HG03064 (cell line): ENCODE measurements at regions not wholly inside any gene's neighbourhood (a gene's known extent, or its start where the extent isn't known, plus 50 kb on each side); places are given as distances from the start of the nearest gene placed in this dataset.

Experiments used
- ATAC-seq: cut with Tn5 transposase; IDR thresholded peaks from one replicate; pipeline ENCODE4 v1.9.1; 2021; ENCODE audit warnings: low read depth; ENCODE audit not compliant: unreplicated experiment

- no peak for ATAC-seq
Measured at GRCh38 chrX:78496483-78496882, 162.6 kb downstream of the RTL3 start.

DNA sequence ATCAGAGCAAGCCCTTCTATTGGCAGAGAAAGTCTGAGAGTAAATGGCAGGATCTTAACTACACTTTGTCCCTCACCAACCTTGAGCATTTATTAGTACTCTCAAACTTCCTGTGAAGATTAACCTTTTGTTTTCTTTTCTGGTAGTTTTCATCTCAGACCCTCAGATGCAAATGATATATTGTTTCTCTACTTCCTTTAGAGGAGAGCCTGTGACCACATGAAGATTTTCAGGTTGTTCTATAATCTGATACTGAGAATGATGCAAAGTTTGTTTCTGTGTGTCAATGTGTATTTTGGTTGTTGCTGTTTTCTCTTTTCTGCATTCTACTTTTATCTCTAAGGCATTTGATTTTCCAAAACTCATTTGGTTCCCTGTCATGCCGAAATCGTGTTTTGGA, 165.8 kb upstream of the CYSLTR1 start:
- ATAC-seq: peak; percentile 73

DNA sequence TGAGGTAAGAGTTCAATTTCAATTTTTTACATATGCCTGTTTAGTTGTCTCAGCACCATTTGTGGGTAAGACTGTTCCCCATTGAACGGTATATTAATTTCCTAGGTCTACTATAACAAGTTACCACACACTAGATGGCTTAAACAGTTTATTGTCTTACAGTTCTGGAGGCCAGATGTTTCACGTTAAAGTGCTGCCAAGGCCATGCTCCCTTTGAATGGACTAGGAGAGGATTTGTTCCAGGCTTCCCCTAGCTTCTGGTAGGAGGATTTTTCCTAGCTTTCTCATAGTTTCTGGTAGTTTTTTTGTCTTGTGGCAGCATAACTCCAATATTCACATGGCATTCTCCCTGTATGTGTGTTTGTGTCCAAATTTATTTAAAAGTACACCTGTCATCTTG, 149.3 kb upstream of the CYSLTR1 start:
- ATAC-seq: no peak

GRCh38 chrX:78456909-78457308, 129.5 kb upstream of the CYSLTR1 start:
- ATAC-seq: no peak

DNA sequence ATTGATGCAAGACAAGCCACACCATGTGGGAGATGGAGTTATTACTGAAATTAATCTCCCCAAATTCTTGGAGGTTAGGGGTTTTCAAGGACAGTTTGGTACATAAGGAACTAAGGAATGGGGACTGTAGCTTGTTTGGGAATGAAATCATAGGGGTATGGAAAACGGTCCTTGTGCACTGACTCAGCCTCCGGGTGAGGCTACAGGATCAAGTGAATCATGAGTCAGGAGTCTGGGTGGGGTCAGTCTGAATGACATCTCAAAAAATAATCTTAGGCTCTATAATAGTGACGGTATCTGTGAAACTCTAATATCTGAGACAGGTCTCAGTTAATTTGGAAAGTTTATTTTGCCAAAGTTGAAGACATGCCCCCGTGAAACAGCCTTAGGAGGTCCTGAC, 128.5 kb upstream of the CYSLTR1 start:
- ATAC-seq: no peak

DNA sequence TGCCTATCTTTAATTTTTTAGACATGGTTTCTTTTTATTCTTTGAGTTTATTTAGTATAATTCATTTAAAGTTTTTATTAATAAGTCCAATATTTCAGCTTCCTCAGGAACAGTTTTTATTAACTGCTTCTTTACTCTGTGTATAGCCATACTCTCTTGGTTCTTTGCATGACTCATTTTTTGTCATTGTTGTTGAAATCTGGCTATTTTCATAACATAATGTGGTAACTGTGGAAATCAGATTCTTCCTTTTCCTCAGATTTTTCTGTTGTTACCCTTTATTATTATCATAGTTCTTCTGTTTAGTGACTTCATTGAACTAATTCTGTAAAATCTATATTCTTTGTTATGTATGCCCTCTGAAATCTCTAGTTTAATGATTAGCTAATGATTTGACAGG, 124.9 kb upstream of the CYSLTR1 start:
- no peak for ATAC-seq

DNA sequence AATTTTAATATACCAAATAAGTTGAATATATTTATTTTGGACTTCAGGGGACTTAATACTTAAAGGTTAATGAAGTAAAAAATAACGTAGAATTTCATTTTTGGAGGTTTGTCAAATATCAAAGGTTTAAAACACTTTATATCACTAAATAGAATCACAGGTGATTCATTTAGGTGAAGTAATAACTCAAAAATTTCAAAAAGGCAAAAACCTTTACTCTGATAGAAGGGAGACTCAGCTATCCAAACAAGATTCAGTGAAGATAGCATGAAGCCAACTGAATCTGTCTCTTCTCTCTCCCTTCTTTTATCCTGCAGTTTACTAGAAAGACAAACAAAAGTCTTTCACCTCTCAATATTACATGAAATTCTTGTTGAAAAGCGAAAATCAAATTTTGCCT, 110.2 kb upstream of the CYSLTR1 start:
- no peak for ATAC-seq

DNA sequence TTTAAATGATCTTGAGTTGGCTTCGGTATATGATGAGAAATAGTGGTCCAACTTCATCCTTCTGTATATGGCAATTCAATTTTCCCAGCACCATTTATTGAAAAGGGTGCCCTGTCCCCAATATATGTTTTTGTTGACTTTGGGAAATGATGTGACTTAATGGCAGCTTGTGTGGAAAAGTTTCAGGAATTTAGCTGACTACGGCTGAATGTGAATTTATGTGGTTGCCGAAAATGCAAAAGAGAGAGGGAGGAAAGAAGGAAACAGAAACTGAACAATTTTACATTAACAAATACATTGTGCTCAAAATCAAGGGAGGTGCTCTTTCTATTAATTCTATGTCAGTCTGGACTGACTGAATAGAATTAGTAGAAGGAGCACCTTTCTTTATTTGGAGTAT, 101.8 kb upstream of the CYSLTR1 start:
- ATAC-seq: no peak

GRCh38 chrX:78388663-78389062, 61.3 kb upstream of the CYSLTR1 start:
- no peak for ATAC-seq

DNA sequence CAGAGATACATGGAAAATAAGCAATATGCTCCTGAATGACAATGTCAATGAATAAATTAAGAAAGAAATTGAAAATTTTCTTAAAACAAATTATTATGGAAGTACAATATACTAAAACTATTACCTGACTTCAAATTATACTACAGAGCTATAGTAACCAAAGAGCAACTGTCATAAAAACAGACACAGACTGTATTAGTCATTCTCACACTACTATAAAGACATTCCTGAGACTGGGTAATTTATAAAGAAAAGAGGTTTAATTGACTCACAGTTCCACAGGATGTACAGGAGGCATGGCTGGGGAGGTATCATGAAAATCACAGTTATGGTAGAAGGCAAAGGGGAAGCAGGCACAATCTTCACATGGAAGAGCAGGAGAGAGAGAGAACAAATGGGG, 60.0 kb upstream of the CYSLTR1 start:
- ATAC-seq: no peak

DNA sequence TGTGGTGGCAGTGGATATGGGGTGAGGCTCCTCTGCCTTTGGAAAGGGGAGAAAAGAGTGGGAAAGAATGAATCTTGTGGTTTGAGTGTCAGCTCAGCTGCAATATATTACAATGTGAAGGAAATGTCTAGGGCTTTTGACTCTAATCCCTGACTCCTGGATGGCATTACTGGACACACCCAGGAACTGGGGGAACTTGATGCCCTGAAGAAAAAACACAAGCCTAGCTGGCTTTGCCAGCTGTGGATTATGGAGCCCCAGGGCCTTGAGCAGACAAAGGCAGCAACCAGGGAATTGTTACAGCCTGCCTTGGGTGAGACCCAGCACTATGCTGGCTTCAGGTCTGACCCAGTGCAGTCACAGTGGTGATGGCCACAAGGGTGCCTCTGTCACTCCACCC, 57.1 kb upstream of the CYSLTR1 start:
- ATAC-seq: no peak

DNA sequence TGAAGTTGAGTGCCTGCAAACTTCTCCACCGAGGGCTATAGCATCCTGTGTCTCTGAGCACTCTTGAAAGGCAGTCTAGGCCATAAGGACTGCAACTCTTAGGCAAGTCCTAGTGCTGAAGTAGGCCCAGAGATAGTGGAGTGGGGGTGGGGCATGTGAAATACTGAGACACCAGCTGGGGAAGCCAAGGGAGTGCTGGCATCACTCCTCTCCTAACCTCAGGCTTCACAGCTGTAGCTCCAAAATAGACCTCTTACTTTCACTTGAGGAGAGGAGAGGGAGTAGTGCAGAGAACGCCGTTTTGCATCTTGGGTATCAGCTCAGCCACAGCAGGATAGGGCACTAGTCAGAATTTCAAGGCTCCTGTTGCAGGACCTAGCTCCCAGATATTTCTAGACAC, 56.2 kb upstream of the CYSLTR1 start:
- no peak for ATAC-seq

- no peak for ATAC-seq
Measured at GRCh38 chrX:78378476-78379115, 51.2 kb upstream of the CYSLTR1 start.
